Stimulated activated CD4-positive, alpha-beta T cell treated with anti-CD3 and anti-CD28 coated beads, Interleukin-1b, Interleukin-23, amount 100 ng/mL, for 48 hours (primary cell): ENCODE measurements at regions not wholly inside any gene's neighbourhood (a gene's known extent, or its start where the extent isn't known, plus 50 kb on each side); places are given as distances from the start of the nearest gene placed in this dataset.

Experiments
- DNase-seq: peaks from one replicate; pipeline ENCODE4 v3.0.0-alpha.2; 2020

- no peak for DNase-seq
Measured at GRCh38 chr2:120616261-120616660, 119.4 kb upstream of the GLI2 start.

- DNase-seq = no peak
Measured at GRCh38 chr2:120617055-120617454, 118.6 kb upstream of the GLI2 start.

GRCh38 chr2:120618830-120619229 is 116.8 kb upstream of the GLI2 start:
- no peak for DNase-seq

- no peak for DNase-seq
Measured at GRCh38 chr2:120619579-120619978, 116.1 kb upstream of the GLI2 start.

- no peak for DNase-seq
Measured at GRCh38 chr2:120620025-120620793, 115.5 kb upstream of the GLI2 start.

- no peak for DNase-seq
Measured at GRCh38 chr2:120622159-120622869, 113.4 kb upstream of the GLI2 start.

GRCh38 chr2:120622886-120623753 is 112.5 kb upstream of the GLI2 start:
- no peak for DNase-seq

GRCh38 chr2:120624061-120624737 is 111.5 kb upstream of the GLI2 start:
- DNase-seq = no peak

GRCh38 chr2:120624738-120625446 is 110.8 kb upstream of the GLI2 start:
- no peak for DNase-seq

GRCh38 chr2:120625865-120626560 is 109.7 kb upstream of the GLI2 start:
- DNase-seq = no peak

GRCh38 chr2:120626566-120626965 is 109.1 kb upstream of the GLI2 start:
- no peak for DNase-seq

- DNase-seq = no peak
Measured at GRCh38 chr2:120628248-120628647, 107.4 kb upstream of the GLI2 start.

- no peak for DNase-seq
Measured at GRCh38 chr2:120629241-120629895, 106.3 kb upstream of the GLI2 start.

- DNase-seq = no peak
Measured at GRCh38 chr2:120630031-120630701, 105.5 kb upstream of the GLI2 start.

GRCh38 chr2:120631236-120631635 is 104.4 kb upstream of the GLI2 start:
- DNase-seq = no peak

- no peak for DNase-seq
Measured at GRCh38 chr2:120631724-120632123, 103.9 kb upstream of the GLI2 start.

GRCh38 chr2:120632796-120633646 is 102.6 kb upstream of the GLI2 start:
- no peak for DNase-seq

GRCh38 chr2:120634533-120634932 is 101.1 kb upstream of the GLI2 start:
- no peak for DNase-seq

- no peak for DNase-seq
Measured at GRCh38 chr2:120635146-120635545, 100.5 kb upstream of the GLI2 start.
